ENCODE measurements at regions not wholly inside any gene's neighbourhood (a gene's known extent, or its start where the extent isn't known, plus 50 kb on each side); places are given as distances from the start of the nearest gene placed in this dataset.

GRCh38 chr11:30109774-30110173, 92.9 kb upstream of the KCNA4 start:
- TF ChIP-seq CTCF (IDR thresholded peaks at IDR 0.05; ENCODE audit: low read length), result no peak
- no peak for TF ChIP-seq EZH2 (IDR thresholded peaks at IDR 0.05; ENCODE audit: borderline replicate concordance, low read length)

Measured in OCI-LY1 (cell line).